BLaER1 (cell line): ENCODE measurements at regions not wholly inside any gene's neighbourhood (a gene's known extent, or its start where the extent isn't known, plus 50 kb on each side); places are given as distances from the start of the nearest gene placed in this dataset.
"Not testable (repeated sequence)": the region's sequence is repeated elsewhere in the genome, so short reads cannot be mapped to it uniquely, and the experiment has no call there.

Experiments used
- H3K27ac ChIP-seq: shearing (Covaris generic); formaldehyde crosslinking; 2 replicates; pipeline ENCODE4 v1.8.1; 2022
- H3K27me3 ChIP-seq: shearing (Covaris generic); formaldehyde crosslinking; 2 replicates; pipeline ENCODE4 v1.8.1; 2022
- H3K36me3 ChIP-seq: shearing (Covaris generic); formaldehyde crosslinking; 2 replicates; pipeline ENCODE4 v1.8.1; 2022
- H3K4me1 ChIP-seq: shearing (Covaris generic); formaldehyde crosslinking; 2 replicates; pipeline ENCODE4 v1.8.1; 2022
- H3K4me2 ChIP-seq: shearing (Covaris generic); formaldehyde crosslinking; 2 replicates; pipeline ENCODE4 v1.8.1; 2022
- H3K4me3 ChIP-seq: shearing (Covaris generic); formaldehyde crosslinking; 2 replicates; pipeline ENCODE4 v1.8.1; 2022
- H3K9ac ChIP-seq: shearing (Covaris generic); formaldehyde crosslinking; 2 replicates; pipeline ENCODE4 v1.8.1; 2022
- H3K9me3 ChIP-seq: shearing (Covaris generic); formaldehyde crosslinking; 2 replicates; pipeline ENCODE4 v1.8.1; 2022
- H4K20me1 ChIP-seq: shearing (Covaris generic); formaldehyde crosslinking; 2 replicates; pipeline ENCODE4 v1.8.1; 2022
- Cebpa-rat ChIP-seq: shearing (Covaris generic); IDR thresholded peaks from 2 replicates; pipeline ENCODE4 v1.8.1; 2022

DNA sequence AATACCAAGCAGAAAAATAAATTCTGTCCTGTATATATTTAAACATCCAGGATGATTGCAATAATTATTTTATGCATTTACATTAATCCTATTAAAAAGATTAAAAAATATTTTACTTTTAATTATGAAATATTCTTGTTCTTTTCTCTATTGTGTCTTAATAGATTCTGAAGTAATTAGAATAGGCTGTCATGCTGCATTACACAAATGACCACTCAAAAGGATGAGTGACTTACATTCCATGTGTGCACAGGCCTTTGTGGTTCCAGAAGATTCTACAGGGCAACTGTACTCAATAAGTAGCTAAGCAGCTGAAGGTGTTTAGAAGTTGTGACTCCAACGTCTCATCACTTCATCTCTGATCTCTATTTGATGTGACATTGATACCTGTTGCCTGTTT, 745.9 kb upstream of the CCDC179 start:
- Histone ChIP-seq H3K4me2 (no peak overlapping the region), H3K4me3 (no peak overlapping the region), H4K20me1 (no peaks in the 10 kb centered on the region), H3K36me3 (no peaks in the 10 kb centered on the region), H3K27ac (no peak overlapping the region), H3K9ac (no peak overlapping the region), H3K9me3 (no peaks in the 10 kb centered on the region), H3K4me1 (no peaks in the 10 kb centered on the region), H3K27me3 (no peaks in the 10 kb centered on the region)
- TF ChIP-seq Cebpa-rat: no peak

DNA sequence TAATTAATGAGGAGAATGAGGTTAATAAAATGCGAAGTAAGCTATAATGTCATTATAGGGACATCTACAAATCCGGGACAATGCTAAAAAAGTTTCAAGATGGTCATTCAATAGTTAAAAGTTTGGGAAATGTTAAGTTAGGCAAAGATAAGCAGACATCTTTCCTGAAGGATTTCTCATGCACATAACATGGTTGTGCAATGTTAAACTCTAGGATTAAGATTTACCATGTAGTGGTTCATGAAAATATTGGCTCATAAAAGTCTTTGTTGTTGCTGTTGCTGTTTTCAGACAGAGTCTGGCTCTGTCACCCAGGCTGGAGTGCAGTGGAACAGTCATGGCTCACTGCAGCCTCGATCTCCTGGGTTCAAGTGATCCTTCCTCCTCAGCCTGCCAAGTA, 751.5 kb upstream of the CCDC179 start:
- Histone ChIP-seq H3K9ac (no peak overlapping the region), H3K27me3 (no peaks in the 10 kb centered on the region), H4K20me1 (no peaks in the 10 kb centered on the region), H3K4me3 (no peak overlapping the region), H3K4me1 (no peaks in the 10 kb centered on the region), H3K36me3 (no peaks in the 10 kb centered on the region), H3K9me3 (no peaks in the 10 kb centered on the region), H3K27ac (no peak overlapping the region), H3K4me2 (no peak overlapping the region)
- no peak for TF ChIP-seq Cebpa-rat

DNA sequence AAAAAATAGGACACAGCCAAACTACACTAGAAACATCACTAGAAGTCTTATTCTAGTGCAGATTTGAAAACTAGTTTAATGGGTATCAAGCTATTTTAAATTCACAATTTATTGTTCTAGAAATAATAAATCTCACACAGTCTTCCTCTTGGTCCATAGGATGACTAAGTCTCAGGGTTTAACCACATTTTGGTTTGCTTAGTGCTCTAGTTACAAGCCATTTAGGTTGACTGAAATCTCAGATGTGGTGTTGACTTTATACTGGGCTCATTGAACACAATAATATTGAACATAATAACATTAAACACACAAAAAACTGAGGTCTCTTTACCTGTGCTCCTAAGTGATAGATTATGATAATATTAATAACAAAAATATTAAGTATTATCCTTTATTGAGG, 760.3 kb upstream of the CCDC179 start:
- no peaks in the 10 kb centered on the region for H3K4me1 ChIP-seq
- H4K20me1 ChIP-seq: no peaks in the 10 kb centered on the region
- H3K4me3 ChIP-seq: no peak overlapping the region
- H3K27me3 ChIP-seq: no peaks in the 10 kb centered on the region
- no peaks in the 10 kb centered on the region for H3K9me3 ChIP-seq
- H3K4me2 ChIP-seq: no peak overlapping the region
- H3K36me3 ChIP-seq: no peaks in the 10 kb centered on the region
- H3K9ac ChIP-seq: no peak overlapping the region
- no peak overlapping the region for H3K27ac ChIP-seq
- TF ChIP-seq Cebpa-rat: no peak

DNA sequence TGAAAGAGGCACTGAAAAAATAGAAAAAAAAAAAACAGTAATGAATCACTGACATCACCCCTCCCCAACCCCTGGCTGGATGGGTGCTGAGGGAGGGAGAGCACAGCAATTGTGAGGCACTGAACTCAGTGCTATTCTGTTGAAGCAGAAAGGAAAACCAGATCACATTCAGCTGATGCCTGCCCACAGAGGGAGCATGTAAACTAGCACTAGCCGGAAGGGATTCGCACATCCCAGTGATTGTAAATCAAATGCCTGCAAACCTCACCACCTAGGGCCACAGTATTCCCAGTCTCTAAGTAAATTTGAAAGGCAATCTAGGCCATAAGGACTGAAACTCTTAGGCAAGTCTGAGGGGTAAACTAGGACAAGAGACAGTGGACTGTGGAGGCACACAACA, 772.0 kb upstream of the CCDC179 start:
- Histone ChIP-seq H4K20me1 (no peaks in the 10 kb centered on the region), H3K4me2 (no peak overlapping the region), H3K4me1 (no peaks in the 10 kb centered on the region), H3K27me3 (no peaks in the 10 kb centered on the region), H3K4me3 (no peak overlapping the region), H3K36me3 (no peaks in the 10 kb centered on the region), H3K9ac (no peak overlapping the region), H3K9me3 (peaks cover 2% of the 10 kb centered on the region), H3K27ac (no peak overlapping the region)
- no peak for TF ChIP-seq Cebpa-rat

DNA sequence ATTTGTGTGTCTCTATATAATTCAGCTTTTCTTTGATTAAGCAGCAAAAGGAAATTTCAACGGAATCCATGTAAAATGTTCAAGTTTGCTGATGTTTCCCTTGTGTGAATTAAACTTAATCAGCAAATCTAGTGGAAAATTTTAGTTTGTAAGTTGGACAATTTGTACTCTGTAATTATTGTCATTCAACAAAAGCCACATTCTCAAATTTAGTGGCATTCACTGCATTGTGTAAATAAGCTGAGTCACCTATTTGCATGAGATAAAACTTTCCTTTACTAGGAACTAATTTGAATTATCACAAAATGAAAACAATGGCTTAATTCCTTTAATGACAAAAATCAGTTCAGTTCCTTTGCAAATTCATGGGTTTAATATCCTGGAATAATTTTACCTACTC, 784.2 kb upstream of the CCDC179 start:
- Histone ChIP-seq H3K4me2 (no peak overlapping the region), H3K27ac (no peak overlapping the region), H3K36me3 (no peaks in the 10 kb centered on the region), H3K9me3 (no peaks in the 10 kb centered on the region), H3K27me3 (no peaks in the 10 kb centered on the region), H3K4me3 (no peak overlapping the region), H4K20me1 (no peaks in the 10 kb centered on the region), H3K4me1 (no peaks in the 10 kb centered on the region), H3K9ac (no peak overlapping the region)
- no peak for TF ChIP-seq Cebpa-rat

DNA sequence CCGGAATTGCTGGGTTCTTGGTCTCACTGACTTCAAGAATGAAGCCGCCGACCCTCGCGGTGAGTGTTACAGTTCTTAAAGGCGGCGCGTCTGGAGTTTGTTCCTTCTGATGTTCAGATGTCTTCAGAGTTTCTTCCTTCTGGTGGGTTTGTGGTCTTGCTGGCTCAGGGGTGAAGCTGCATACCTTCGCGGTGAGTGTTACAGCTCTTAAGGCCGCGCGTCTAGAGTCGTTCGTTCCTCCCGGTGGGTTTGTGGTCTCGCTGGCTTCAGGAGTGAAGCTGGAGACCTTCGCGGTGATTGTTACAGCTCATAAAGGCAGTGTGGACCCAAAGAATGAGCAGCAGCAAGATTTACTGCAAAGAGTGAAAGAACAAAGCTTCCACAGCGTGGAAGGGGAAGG, 792.1 kb upstream of the CCDC179 start:
- not testable (repeated sequence) for H3K4me2 ChIP-seq, H3K4me1 ChIP-seq, H3K27me3 ChIP-seq, H3K27ac ChIP-seq, H3K9ac ChIP-seq, H3K36me3 ChIP-seq, H4K20me1 ChIP-seq, H3K4me3 ChIP-seq
- H3K9me3 ChIP-seq: peaks cover 15% of the 10 kb centered on the region

DNA sequence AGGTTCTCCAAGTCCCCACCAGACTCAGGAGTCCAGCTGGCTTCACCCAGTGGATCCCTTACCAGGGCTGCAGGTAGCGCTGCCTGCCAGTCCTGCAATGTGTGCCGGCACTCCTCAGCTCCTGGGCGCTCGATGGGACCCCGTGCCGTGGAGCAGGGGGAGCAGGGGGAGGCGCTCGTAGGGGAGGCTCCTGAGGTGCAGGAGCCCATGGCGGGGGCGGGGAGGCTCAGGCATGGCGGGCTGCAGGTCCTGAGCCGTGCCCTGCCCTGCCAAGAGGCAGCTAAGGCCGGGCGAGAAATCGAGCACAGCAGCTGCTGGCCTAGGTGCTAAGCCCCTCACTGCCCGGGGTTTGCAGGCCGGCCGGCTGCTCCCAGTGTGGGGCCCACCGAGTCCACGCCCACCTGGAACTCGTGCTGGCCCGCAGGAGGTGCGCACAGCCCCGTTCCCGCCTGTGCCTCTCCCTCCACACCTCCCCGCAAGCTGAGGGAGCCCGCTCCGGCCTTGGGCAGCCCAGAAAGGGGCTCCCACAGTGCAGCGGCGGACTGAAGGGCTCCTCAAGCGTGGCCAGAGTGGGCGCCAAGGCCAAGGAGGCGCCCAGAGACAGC, 792.9 kb upstream of the CCDC179 start:
- H3K9ac ChIP-seq: no peak overlapping the region
- no peaks in the 10 kb centered on the region for H3K4me1 ChIP-seq
- no peaks in the 10 kb centered on the region for H4K20me1 ChIP-seq
- H3K27ac ChIP-seq: no peak overlapping the region
- H3K36me3 ChIP-seq: no peaks in the 10 kb centered on the region
- H3K9me3 ChIP-seq: peaks cover 15% of the 10 kb centered on the region
- H3K4me3 ChIP-seq: no peak overlapping the region
- TF ChIP-seq Cebpa-rat: no peak
- no peaks in the 10 kb centered on the region for H3K27me3 ChIP-seq
- no peak overlapping the region for H3K4me2 ChIP-seq

DNA sequence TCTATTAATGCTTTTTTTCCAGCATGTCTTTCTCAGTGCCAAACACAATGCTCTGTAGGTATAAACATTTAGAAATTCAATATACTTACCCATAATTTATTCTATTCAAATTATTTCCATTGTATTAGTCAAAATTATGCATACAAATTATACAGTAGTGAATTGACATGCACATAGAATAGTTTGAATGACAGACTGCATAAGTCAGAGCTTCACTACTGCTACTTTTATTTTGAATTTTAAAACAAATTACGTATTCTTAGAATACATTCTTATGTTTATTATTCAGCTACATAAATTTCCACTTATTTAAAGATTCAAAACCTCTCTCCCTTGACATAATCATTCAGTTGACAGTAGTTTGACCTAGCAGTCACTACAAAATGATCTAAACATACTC, 808.0 kb upstream of the CCDC179 start:
- no peaks in the 10 kb centered on the region for H4K20me1 ChIP-seq
- no peak overlapping the region for H3K4me3 ChIP-seq
- H3K36me3 ChIP-seq: no peaks in the 10 kb centered on the region
- H3K9ac ChIP-seq: no peak overlapping the region
- no peak overlapping the region for H3K27ac ChIP-seq
- H3K27me3 ChIP-seq: no peaks in the 10 kb centered on the region
- 0 out of 2 replicates have a peak, but pooled peaks cover 3% of the 10 kb centered on the region for H3K9me3 ChIP-seq
- no peaks in the 10 kb centered on the region for H3K4me1 ChIP-seq
- H3K4me2 ChIP-seq: no peak overlapping the region
- TF ChIP-seq Cebpa-rat: no peak

DNA sequence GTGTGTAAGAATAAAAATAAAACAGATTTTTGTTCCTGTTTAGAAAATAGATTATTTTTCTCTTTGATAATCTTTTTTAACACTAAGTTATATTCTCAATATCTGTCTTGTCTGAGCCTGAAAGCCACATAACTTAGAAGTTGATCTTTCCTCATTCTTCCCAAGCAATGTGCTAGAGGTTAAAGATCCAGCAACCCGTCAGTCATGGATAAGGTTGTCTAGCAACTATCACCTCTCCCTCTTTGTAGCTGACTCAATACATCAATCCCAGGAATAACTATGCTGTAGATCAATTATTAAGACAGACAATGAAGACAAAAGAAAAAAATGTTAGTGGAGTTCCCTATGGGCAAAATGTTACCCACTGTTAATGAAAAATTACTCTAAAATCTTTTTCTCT, 813.1 kb upstream of the CCDC179 start:
- no peak overlapping the region for H3K27ac ChIP-seq
- H3K9me3 ChIP-seq: no peaks in the 10 kb centered on the region
- no peak overlapping the region for H3K9ac ChIP-seq
- H4K20me1 ChIP-seq: no peaks in the 10 kb centered on the region
- no peaks in the 10 kb centered on the region for H3K36me3 ChIP-seq
- H3K4me2 ChIP-seq: no peak overlapping the region
- no peaks in the 10 kb centered on the region for H3K27me3 ChIP-seq
- no peak overlapping the region for H3K4me3 ChIP-seq
- no peaks in the 10 kb centered on the region for H3K4me1 ChIP-seq
- no peak for TF ChIP-seq Cebpa-rat

DNA sequence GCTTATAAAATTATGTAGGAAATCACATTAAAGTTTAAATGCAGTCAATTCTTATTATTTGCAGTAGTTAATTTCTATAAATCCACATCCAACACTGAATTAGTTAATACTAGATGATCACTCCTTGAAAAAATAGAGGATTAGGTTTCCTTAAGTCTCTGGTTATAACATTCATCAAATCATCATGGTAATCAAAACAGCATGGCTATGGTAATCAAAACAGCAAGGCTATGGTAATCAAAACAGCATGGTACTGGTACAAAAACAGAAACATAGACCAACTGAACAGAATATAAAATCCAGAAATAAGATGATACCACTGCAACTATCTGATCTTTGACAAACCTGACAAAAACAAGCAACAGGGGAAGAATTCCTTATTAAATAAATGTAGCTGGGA, 814.6 kb upstream of the CCDC179 start:
- no peaks in the 10 kb centered on the region for H3K36me3 ChIP-seq
- TF ChIP-seq Cebpa-rat: no peak
- no peaks in the 10 kb centered on the region for H3K9me3 ChIP-seq
- no peaks in the 10 kb centered on the region for H3K4me1 ChIP-seq
- no peak overlapping the region for H3K9ac ChIP-seq
- H3K4me2 ChIP-seq: no peak overlapping the region
- H3K27me3 ChIP-seq: no peaks in the 10 kb centered on the region
- no peak overlapping the region for H3K4me3 ChIP-seq
- H4K20me1 ChIP-seq: no peaks in the 10 kb centered on the region
- H3K27ac ChIP-seq: no peak overlapping the region

DNA sequence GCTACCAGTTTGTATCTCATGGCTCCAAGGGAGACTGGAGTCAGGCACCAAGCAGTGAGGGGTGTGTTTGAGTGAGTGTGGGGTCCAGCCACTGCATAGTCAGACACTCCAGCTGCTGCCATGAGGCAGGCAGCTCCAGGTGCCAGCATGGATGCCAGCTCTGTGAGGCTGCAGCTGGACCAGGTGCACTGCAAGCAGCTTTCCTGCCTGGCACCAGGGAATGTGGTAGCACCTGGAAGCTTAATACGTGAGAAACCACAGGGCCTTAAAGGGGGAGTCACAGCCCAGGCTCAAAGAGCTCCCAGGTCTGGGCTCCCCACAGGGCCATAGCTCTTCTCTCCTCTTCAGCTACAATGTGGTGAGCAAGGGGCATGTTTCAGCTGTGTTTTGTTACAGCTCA, 817.8 kb upstream of the LUZP2 start:
- Histone ChIP-seq H3K4me3 (no peak overlapping the region), H3K4me1 (no peaks in the 10 kb centered on the region), H3K27me3 (no peaks in the 10 kb centered on the region), H3K36me3 (no peaks in the 10 kb centered on the region), H3K9ac (no peak overlapping the region), H3K4me2 (no peak overlapping the region), H3K27ac (no peak overlapping the region), H3K9me3 (no peaks in the 10 kb centered on the region), H4K20me1 (no peaks in the 10 kb centered on the region)
- no peak for TF ChIP-seq Cebpa-rat
